Right kidney (tissue), 1 donor: ENCODE measurements at regions not wholly inside any gene's neighbourhood (a gene's known extent, or its start where the extent isn't known, plus 50 kb on each side); places are given as distances from the start of the nearest gene placed in this dataset.
"Not testable (repeated sequence)": the region's sequence is repeated elsewhere in the genome, so short reads cannot be mapped to it uniquely, and the experiment has no call there.

Experiments used
- DNase-seq: peaks from one replicate; pipeline ENCODE4 v3.0.0-alpha.2; 2016

- not testable (repeated sequence) for DNase-seq
Measured at GRCh38 chr10:46645110-46645509, 66.2 kb downstream of the SYT15 start.

DNA sequence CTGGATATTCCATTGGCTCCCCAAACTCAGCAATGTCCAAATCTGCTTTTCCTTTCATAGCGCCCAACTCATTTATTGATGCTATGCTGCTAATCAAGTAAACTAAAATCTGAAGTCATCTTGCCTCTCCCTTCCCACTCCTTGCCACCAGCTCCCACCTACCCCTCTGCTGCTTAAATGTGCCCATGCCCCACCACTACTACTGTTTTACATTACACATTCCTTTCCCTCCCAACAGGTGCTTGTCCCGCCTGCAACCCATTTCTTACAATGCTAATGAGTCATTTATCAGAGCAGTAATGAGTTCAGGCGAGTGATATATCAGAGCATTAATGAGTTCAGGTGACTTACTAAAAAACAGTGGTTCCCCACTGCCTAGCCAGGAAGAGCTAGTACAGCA is 67.2 kb downstream of the SYT15 start:
- not testable (repeated sequence) for DNase-seq

- not testable (repeated sequence) for DNase-seq
Measured at GRCh38 chr10:46650967-46651366, 72.0 kb downstream of the SYT15 start.

DNA sequence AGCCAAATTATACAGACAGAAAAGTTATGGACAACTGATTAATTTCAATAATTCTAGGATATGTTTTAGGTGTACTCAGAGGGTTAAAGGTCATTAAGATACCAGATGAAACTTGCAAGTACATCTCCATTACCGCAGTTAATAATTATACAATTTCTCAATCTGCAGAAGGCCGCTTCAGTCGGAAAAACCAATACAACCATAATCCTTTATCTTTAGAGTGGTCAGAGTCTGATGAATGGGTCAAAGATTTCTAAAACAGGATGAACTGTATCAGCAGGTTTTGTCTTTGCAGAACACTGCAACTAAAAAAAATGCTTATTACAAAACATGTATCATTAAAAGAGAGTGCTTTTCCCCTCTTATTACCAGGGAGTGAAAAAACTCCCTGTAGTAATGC is 78.5 kb downstream of the SYT15 start:
- not testable (repeated sequence) for DNase-seq

DNA sequence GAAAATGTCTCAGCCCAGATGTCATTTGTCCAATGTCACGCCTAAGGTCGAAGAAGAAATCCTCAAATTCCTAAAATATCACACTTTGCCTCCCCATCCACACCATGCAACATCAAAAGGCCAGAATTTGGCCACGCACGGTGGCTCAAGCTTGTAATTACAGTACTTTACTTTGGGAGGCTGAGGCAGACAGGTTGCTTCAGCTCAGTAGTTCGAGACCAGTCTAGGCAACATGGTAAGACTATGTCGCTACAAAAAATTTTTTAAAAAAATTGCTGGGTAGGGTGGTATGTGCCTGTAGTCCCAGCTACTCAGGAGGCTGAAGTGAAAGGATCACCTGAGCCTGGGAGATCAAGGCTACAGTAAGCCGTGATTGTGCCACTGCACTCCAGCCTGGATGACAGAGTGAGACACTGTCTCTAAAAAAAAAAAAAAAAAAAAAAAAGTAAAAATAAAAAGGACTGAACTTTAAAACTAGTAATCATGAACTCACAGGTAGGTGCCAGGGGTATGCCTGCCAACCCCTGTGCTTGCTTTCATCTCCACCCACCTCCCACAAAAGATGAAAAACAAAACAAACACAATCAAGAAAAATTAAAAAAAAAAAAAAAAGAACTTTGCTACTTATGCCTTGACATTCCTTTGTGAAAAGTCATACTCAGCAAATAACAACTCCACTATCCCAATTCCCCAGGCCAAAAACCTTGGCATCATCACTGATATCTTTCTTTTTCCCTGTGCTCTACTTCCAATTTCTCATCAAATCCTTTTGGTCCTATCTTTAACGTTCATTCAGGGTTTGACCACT is 81.3 kb downstream of the SYT15 start:
- not testable (repeated sequence) for DNase-seq

GRCh38 chr10:46660835-46661164 is 81.9 kb downstream of the SYT15 start:
- DNase-seq = not testable (repeated sequence)

GRCh38 chr10:46665536-46665935 is 86.6 kb downstream of the SYT15 start:
- not testable (repeated sequence) for DNase-seq

DNA sequence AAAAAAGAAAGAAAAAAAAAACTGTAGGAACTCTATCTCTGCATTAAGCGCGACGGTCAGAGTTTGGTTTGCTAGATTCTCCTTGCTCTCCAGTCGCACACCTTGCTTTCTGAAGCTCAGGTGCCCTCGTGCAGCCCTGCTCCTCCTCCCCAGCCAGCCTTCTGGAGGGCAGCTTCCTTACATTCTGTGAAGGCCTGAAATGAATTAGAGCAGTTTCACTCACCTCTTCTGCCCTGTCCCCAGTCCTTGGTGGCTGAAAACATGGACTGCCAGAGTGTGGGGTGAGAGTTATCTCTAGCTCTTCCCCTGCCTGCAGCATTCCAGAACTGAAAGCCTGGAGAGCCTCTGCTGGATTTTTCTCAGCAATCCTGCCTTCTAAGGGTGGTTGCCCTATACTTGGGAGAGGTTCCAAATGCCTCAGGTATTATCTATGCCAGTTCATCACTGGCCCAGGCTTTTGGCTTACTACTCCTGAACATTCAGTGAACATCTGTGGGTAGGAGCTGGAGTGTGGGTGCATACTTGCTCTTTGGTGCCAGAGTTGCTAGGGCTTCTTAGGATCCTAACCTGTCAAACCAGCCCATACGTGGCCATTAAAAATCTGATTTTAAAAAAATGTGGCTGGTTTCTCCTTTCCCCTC is 89.5 kb downstream of the SYT15 start:
- not testable (repeated sequence) for DNase-seq

GRCh38 chr10:46677836-46678435 is 99.0 kb downstream of the SYT15 start:
- not testable (repeated sequence) for DNase-seq

DNA sequence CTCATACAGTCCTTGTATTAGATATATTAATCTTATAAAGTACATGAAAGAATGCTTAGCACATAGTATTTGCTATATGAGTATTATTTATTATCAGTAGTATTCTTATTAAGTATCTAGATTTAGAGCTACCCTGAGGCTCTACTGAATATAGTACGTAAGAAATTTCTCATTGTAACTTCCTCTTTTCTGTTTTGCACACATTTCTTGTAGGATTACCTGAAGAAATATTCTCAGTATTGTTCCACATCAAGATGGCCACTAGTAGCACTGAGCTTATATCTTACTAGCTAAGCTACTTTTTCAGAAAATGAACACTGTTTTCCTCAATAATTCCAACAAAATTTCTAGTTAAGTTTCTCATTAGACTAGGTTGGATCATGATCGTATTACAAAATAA is 112.5 kb downstream of the SYT15 start:
- DNase-seq = not testable (repeated sequence)

GRCh38 chr10:46693218-46693617 is 114.3 kb downstream of the SYT15 start:
- DNase-seq = not testable (repeated sequence)

GRCh38 chr10:46717264-46717663 is 138.3 kb downstream of the SYT15 start:
- not testable (repeated sequence) for DNase-seq

DNA sequence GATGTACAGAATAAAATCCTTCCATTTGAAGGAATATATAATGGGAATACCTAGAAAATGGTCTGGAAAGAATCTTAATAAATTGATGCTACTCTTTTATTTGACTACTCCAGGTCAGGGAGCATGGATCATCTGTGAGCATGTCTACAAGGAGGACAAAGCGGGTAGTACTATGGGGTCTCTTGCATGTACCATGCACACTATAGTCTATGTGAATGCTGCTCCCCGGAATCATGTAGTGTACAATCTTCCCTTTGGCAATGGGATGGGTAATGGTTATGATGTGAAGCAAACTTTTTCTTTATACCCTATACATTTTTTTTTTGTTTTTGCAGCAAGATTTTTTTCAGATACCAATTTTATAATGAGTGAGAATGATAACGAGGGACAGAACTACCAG is 139.1 kb downstream of the SYT15 start:
- not testable (repeated sequence) for DNase-seq

DNA sequence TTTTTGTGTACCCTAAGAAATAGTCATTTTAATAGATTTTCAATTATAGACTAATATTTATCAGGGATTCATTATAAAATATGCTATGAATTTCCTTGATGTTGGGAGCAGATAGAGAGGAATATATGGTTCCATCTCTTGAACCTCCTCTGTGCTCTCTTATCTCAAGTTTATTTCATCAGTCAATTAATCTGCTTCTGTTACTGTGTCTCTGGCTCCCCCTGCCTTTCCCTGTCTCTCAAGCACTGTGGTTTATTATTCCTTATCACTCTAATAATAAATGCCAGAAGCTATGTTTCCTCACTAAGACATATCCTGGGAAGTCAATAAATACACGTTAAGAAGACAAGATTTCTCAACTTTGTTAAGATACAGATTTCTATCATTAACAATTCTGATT is 141.5 kb downstream of the SYT15 start:
- peak; percentile 1 for DNase-seq

DNA sequence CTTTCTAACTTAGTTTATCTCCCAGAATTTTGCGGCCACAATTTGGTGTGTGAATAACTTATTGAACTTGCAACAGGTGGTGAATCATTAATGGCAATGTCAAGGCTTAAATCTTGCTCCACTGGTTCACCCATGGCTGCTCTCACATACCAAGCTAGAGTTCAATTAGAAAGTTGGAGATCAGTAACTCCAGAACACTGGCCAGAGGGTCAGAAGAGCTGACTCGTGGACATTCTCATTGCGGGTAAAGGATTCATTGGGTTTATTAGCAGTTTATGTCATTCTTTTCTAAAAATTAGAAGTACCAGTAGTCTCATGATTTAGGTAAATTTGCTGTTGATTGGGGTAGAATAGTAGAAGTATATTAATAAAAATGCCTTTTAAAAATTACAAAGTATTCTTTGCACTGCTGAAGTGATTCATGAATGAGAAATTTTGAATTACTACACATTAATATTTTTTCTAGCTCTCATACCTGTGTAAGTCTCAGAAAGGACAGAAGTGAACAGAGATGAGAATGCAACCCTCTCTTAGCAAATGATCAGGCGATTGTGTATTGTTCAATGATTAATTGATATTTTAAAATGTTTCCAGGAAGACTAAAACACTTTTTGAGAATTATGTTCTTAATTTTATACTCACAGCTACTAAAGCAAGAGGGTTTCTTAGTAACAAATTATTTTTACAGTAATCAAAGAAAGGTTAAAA is 142.0 kb downstream of the SYT15 start:
- DNase-seq = peak; percentile 3

DNA sequence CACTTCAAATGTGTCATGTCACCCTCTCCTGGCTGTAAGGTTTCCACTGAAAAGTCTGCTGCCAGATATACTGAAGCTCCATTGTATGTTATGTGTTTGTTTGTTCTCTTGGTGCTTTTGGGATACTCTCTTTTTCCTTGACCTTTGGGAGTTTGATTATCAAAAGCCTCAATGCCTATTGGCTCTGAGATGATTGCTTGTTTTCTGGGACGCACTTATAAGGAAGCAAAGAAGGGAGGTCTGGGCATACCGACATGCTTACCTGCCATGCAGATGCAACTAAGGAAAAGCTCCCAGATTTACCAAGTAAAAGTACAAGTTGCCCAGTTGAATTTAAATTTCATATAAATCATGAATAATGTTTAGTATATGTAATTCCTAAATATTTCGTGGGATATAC is 145.3 kb downstream of the SYT15 start:
- DNase-seq = peak; percentile 2

- not testable (repeated sequence) for DNase-seq
Measured at GRCh38 chr10:46728359-46728758, 149.4 kb downstream of the SYT15 start.

GRCh38 chr10:46730729-46731128 is 151.8 kb downstream of the SYT15 start:
- DNase-seq = not testable (repeated sequence)

GRCh38 chr10:46733635-46734261 is 154.8 kb downstream of the SYT15 start:
- DNase-seq = not testable (repeated sequence)

DNA sequence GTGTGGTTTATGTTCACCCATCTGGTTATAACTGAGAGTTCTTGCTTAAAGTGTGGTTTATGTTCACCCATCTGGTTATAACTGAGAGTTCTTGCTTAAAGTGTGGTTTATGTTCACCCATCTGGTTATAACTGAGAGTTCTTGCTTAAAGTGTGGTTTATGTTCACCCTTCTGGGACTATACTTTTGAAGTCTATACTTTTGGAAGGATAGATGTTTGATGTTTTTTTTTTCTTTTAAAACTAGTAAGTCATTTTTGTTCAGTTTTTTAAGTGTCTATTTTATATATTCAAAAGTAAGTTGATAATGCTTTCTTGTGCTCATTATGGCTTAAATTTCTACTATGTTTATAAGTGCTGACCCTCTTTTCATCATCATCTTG is 155.3 kb downstream of the SYT15 start:
- not testable (repeated sequence) for DNase-seq

- DNase-seq = not testable (repeated sequence)
Measured at GRCh38 chr10:46739919-46740318, 161.0 kb downstream of the SYT15 start.

DNA sequence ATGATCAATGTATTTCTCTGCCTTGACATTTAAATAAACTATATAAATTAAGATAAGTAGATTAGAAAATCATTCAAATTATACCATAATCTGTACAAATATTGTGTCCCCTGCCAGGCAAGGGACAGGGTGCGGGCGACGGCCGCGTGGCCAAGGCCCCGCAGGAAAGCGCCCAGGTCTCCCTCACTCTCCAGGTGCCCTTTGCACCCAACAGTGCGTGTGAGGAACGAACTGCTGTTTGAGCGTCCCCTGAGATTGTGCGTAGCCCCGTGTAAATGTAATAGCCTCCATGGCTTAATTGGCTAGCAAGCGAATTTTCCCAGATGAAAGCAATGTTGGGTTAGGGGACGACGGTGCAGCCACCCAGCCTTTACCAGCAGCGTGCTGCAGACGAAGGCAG is 161.4 kb downstream of the SYT15 start:
- not testable (repeated sequence) for DNase-seq
